ENCODE measurements at regions not wholly inside any gene's neighbourhood (a gene's known extent, or its start where the extent isn't known, plus 50 kb on each side); places are given as distances from the start of the nearest gene placed in this dataset.

DNA sequence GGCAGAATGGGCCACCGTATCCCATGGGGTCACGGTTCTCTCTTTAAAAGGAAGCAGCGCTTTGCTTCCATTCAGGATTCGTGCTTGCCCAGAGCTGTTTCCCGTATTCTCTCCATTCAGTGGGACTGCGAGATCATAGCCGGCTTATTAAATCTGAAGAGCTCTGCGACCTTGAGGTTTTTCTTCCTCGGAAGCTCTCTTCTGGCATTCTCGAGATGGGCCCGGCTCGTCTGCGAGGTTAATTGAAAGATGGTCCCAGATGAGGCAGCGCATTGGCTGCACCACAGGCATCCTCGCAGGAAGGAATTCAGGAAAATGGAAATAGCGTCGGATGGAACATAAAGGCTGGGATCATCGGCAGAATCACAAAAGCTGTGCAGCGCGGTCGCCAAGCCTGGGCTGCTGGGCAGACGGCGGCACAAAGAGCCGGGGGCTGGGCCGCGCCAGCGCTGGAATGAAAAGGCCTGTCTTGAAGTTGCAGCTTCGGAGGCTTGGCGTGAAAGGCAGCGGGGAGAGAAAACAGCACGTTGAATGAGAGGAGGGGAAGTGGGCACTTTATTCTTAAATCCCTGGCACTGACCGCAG is 236.2 kb downstream of the IRX2 start:
- DNase-seq (ENCODE audit: low spot score), result no peak
- no peak for ATAC-seq
- intact Hi-C loops (cut with DNase I), result no loop called here

- intact Hi-C loops (cut with DNase I), result no loop called here
- DNase-seq (ENCODE audit: low spot score) (no peak), ATAC-seq (no peak)
These were observed 237.0 kb downstream of the IRX2 start for GRCh38 chr5:2514484-2514883.

DNA sequence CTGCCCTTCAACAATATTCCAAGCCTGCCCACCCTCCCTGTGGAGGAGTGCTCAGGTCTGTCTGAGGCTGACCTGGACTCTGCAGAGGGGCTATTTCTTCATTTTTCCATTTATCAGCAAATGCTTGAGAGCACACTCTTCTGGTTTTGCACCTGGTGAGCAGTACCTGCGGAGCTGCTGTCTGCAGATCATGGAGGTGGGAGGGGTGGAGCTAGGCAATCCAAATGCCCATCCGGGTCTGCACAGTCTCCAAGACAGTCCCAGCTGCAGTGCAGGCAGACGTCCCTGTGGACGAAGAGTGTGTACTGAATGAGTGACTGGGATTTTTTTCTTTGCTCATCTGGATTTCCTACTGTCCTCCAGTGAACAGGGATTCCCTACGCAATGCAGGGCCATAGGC is 239.8 kb downstream of the IRX2 start:
- ATAC-seq (no peak), DNase-seq (ENCODE audit: low spot score) (no peak)
- intact Hi-C loops (cut with DNase I), result no loop called here

DNA sequence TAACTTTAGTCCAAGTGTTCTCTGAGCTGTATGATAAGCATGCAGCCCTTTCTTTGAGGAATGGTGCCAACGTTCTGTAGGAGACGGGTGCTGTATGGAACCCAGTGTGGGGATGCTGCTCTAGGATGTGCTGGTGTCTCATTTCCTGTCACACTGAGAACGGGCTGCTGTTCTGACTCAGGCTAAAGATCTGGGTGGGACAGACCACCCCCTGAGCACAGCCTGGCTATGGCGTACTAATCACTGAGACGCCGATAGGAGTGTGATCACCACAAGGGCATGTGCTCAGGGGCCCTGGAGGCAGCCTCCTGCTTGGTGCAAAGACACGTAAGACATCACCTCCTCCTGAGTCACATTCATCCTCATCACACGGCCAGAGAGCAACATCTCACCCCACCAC is 240.4 kb downstream of the IRX2 start:
- DNase-seq (ENCODE audit: low spot score) (no peak), ATAC-seq (no peak)
- intact Hi-C loops (cut with DNase I), result no loop called here

- no peak for ATAC-seq
- intact Hi-C loops (cut with DNase I), result no loop called here
These were observed 241.9 kb downstream of the IRX2 start for GRCh38 chr5:2509527-2509926.

GRCh38 chr5:2508514-2508913 is 243.0 kb downstream of the IRX2 start:
- DNase-seq (ENCODE audit: low spot score) (no peak), ATAC-seq (no peak)
- intact Hi-C loops (cut with DNase I), result no loop called here

More at GRCh38 chr5:2509527-2509926, 241.9 kb downstream of the IRX2 start:
- DNase-seq (ENCODE audit: low spot score), result no peak

DNA sequence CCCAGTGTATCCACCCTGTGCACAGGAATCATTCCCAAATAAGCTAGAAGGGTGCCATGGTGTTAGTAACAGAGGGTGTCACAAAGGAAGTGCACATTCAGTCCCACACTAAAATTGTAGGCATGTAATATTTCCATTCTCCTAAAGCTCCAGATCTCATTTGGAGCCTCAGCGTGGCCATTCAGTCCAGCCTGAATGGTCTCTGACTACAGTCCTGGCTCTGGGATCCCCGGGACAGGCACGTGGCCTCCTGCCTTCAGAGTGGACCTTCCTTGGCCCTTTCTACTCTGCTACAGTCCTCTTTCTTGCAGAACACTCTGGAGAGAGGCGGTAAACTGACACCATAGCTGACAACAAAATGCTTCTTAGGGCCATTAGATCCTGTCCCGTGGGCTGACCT is 243.9 kb downstream of the IRX2 start:
- DNase-seq (ENCODE audit: low spot score), result no peak
- ATAC-seq, result no peak
- intact Hi-C loops (cut with DNase I), result no loop called here

- no peak for DNase-seq (ENCODE audit: low spot score)
- intact Hi-C loops (cut with DNase I), result no loop called here
- ATAC-seq, result no peak
These were observed 244.9 kb downstream of the IRX2 start for GRCh38 chr5:2506603-2507002.

DNA sequence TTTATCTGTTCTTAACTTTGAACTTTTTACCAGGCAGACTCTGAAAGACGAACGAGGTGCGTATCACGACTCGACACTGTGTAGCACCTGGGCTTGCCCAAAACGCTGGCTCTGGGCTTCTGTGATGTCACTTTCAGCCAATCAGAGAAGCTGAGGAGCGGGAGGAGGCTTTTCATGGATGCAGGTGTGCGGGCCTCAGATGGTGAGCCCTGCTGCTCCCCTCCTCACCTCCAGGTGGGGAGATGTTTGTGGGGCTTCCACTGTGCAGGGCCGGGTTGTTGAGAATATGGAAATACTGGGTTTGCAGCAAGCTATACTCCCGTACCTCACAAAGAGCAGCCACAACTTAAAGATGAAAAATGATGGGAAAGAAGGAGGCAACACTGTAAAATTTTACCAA is 246.3 kb downstream of the IRX2 start:
- intact Hi-C loops (cut with DNase I), result no loop called here
- ATAC-seq, result no peak
- no peak for DNase-seq (ENCODE audit: low spot score)

DNA sequence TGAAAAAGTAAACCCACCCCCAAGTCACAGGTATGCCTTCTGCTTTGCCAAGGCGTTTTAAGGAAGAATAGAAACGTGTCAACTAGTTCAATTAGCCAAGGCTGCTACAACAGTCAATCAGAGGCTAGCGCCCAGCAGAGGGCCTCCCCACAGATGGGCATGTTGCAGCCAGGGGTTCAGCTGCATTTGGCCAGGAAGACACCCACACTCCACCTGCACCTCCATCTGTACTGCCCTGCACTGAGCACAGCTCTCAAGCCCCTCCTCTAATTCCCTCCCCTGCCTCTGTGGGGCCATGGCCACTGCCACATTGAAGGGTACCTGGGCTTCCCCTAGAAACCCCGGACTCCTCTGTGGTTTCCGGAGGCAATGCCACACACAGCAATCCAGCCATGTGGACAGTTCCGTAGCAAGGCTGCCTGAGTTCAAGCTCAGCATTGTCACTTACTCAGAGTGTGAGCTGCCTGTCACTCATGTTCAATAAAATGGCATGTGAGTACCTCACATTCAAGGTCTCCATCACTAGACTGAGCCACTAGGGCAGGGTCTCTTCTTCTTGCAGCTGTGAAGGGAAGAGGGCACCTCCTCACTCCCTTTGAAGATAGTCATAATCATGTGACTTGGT is 248.4 kb downstream of the IRX2 start:
- ATAC-seq (no peak), DNase-seq (ENCODE audit: low spot score) (no peak)
- intact Hi-C loops (cut with DNase I), result no loop called here

DNA sequence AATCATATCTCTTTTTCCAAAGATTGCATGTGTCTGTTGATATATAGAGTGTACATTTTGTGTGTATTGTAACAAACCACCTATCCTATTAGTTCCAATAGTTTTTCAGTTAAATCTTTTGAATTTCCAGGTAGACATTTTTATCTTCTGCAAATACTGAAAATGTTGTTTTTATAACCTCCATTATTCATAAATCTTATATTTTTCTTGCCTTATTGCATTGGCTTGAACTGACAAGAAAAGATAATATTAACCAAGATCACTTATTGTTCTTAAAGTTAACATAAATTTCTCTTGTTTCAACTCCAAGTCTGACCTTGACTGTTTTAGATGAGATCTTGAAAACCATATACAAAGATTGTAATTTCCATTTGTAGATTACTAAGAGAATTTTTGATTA is 251.6 kb downstream of the IRX2 start:
- ATAC-seq (no peak), DNase-seq (ENCODE audit: low spot score) (no peak)
- intact Hi-C loops (cut with DNase I), result no loop called here

DNA sequence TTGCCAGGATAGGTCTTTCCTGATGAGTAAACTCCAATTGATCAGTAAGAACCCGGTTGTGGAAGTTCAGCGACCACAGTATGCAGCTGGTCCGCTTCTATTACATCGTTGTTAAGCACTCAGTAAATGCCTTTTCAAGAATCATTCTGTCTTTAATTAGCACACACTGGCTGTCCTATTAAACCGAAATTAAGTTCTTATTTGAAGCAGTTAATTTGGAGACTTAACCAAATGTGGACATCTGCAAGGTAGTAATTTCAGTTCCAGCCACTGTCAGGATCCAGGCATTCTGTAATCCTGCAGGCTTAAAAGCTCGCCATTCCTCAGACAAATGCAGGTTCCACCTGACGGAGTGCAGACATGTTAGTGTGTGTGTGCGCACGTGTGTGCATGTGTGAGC is 254.6 kb downstream of the IRX2 start:
- ATAC-seq (no peak), DNase-seq (ENCODE audit: low spot score) (no peak)
- intact Hi-C loops (cut with DNase I), result no loop called here

GRCh38 chr5:2496126-2496525 is 255.4 kb downstream of the IRX2 start:
- DNase-seq (ENCODE audit: low spot score), result no peak
- intact Hi-C loops (cut with DNase I), result no loop called here
- no peak for ATAC-seq

DNA sequence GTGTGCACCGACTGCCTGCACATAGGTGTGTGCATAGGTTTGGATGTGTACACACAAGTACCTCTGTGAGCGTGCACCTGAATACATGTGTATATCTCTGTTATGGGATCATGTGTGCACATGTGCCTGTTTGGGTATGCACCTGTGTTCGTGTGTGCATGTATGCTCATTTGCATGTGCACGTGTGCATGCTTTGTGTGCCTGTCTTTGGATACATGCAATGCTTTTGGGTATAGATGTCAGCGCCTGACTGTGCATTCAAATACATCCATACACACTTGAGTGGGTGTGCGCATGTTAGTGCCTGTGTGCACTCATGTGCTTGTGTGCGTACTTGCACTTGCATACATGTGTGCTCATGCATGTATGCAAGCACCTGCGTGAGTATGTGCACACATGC is 258.1 kb downstream of the IRX2 start:
- ATAC-seq (no peak), DNase-seq (ENCODE audit: low spot score) (no peak)
- intact Hi-C loops (cut with DNase I), result no loop called here

- ATAC-seq, result no peak
- DNase-seq (ENCODE audit: low spot score), result no peak
- intact Hi-C loops (cut with DNase I), result no loop called here
These were observed 259.0 kb downstream of the IRX2 start for GRCh38 chr5:2492476-2492875.

DNA sequence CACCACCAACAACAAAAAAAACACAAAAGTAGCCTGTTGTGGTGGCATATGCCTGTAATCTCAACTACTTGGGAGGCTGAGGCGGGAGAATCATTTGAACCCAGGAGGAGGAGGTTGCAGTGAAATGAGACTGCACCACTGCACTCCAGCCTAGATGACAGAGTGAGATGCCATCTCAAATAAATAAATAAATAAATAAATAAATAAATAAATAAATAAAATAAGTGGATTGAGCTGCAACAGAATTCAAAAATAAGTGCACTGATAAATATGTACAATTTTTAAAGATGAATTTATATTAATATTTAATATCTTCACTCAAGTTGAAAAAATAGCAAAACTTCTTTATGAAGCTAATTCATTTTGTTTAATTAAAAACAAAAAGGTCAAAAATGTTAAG is 259.6 kb downstream of the IRX2 start:
- ATAC-seq (no peak), DNase-seq (ENCODE audit: low spot score) (no peak)
- intact Hi-C loops (cut with DNase I), result no loop called here

- intact Hi-C loops (cut with DNase I), result no loop called here
- no peak for ATAC-seq
- no peak for DNase-seq (ENCODE audit: low spot score)
These were observed 262.2 kb downstream of the IRX2 start for GRCh38 chr5:2489306-2489705.

- DNase-seq (ENCODE audit: low spot score), result no peak
- intact Hi-C loops (cut with DNase I), result no loop called here
- no peak for ATAC-seq
These were observed 262.9 kb downstream of the IRX2 start for GRCh38 chr5:2488593-2488992.

DNA sequence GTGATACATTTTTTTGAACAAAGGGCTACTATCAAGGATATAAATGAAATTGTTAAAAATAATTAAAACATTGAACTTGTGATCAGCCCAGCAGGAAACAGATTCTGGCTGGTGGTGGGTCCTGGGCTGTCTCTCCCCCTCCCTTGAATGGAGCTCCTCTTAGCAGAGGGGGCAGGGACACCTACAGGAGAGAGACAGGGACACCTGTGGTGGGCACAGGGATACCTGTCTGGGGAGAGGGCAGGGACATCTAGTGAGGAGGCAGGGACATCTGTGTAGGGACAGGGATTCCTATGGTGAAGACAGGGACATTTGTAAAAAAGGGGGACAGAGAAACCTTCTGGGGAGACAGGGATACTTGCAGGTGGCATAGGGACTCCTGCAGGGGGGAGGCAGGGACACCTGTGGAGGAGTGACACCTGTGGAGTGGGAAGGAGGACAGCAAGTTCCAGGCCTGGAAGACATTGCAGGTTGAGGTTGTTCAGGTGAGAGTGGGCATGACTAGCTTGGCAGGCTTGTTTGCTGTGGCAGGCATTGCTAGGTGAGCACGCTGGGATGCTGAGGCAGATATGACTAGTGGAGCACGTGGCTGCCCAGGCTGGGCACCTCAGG is 264.2 kb downstream of the IRX2 start:
- no peak for ATAC-seq
- no peak for DNase-seq (ENCODE audit: low spot score)
- intact Hi-C loops (cut with DNase I), result no loop called here

DNA sequence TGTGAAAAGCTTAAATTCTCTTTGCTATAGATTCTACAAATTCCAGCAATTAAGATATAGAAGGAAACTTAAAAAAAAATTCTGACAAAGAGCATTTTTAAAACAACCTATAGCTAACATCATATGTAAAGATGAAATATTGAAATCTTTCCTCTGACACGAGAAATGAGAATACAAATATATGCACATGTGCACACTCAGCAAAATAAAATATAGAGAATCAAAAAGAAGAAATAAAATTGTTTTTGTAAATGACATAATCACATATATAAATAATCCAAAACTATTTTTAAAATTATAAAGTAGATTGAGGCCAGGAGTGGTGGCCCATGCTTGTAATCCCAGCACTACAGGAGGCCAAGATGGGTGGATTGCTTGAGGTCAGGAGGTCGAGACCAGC is 265.1 kb downstream of the IRX2 start:
- no peak for DNase-seq (ENCODE audit: low spot score)
- no peak for ATAC-seq
- intact Hi-C loops (cut with DNase I), result no loop called here

DNA sequence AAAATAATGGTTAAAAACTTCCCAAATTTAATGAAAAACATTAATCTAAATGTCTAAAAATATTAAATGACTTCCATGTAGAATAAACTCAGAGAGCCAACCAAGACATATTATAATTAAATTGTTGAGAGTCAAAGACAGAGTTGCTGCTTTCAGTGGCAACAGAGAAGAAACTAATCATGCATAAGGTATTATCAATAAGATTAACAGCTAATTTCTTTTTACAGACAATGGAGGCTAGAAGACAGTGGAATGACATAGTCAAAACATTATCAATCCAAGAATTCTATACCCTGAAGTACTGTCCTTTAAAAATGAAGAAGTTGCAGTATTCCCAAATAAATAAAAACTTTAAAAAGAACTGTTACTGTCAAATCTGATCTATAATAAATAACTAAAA is 268.7 kb downstream of the IRX2 start:
- ATAC-seq, result no peak
- intact Hi-C loops (cut with DNase I), result no loop called here
- no peak for DNase-seq (ENCODE audit: low spot score)
